Pancreas (tissue), 10 donors: ENCODE measurements at regions not wholly inside any gene's neighbourhood (a gene's known extent, or its start where the extent isn't known, plus 50 kb on each side); places are given as distances from the start of the nearest gene placed in this dataset.

Experiments
- ATAC-seq, 4 donors: fragments of 200-7000 bp; cut with Tn5 transposase; one replicate each; pipeline versions ENCODE4 v1.8.0 to v1.9.1; 2020; ENCODE audit warnings: mild to moderate bottlenecking in 4 of 4, moderate library complexity in 4 of 4
- DNase-seq, 6 donors: peaks; one replicate each; pipeline ENCODE4 v3.0.0-alpha.2; 2020
- FAIRE-seq: peaks from 2 replicates; lab custom pipeline; 2012; peaks lifted over from hg19 to GRCh38; lab: Jason Lieb, UNC
- H3K27ac ChIP-seq, 4 donors: fragments of 200-600 bp; sonication (generic); 1 replicate in 3 of 4; 2 replicates in 1 of 4; pipeline versions ENCODE4 v1.5.0 to v1.8.0; 2020
- H3K27me3 ChIP-seq, 4 donors: fragments of 200-600 bp; one replicate each; pipeline ENCODE4 v1.8.0; 2021
- H3K36me3 ChIP-seq, 3 donors: fragments of 200-600 bp; sonication (generic) in 1 of 3; one replicate each; pipeline versions ENCODE4 v1.5.0 to v1.8.0; 2020 to 2021
- H3K4me1 ChIP-seq, 3 donors: fragments of 200-600 bp; one replicate each; pipeline ENCODE4 v1.8.0; 2021
- H3K4me3 ChIP-seq, 4 donors: fragments of 200-600 bp; sonication (generic) in 2 of 4; one replicate each; pipeline versions ENCODE4 v1.5.0 to v1.8.0; 2020 to 2021
- H3K9me3 ChIP-seq, 4 donors: fragments of 200-600 bp; one replicate each; pipeline ENCODE4 v1.8.0; 2021
- WGBS, 2 donors: extraction: QIAGEN DNeasy Blood & Tissue Kit; methylation state at CpG; one replicate each; pipeline ENCODE4 v1.1.7; 2013; 5-methylcytosine and 5-hydroxymethylcytosine counted together
- intact Hi-C, 3 donors: fragments of 100-400 bp; cut with DNase I; formaldehyde crosslinking; loops; one replicate each; pipeline versions ENCODE4 v1.11.1 to v1.14.2; 2022
- TF ChIP-seq, protein P1 (sequence below), 4 donors: fragments of 200-600 bp; sonication (generic) in 3 of 4; IDR thresholded peaks; one replicate each; pipeline versions ENCODE4 v1.5.0 to v1.8.0; 2021; ENCODE audit warnings: antibody characterized with exemption in 4 of 4
- donor health status: healthy with polysubstance abuse.
- donor health status: DM: no; HTN: no; CAD: no; lungs with moderate emphysema.
- donor health status: DM: no; HTN: no; CAD: no.
- donor health status: control.
- donor health status: control.
- donor health status: Bipolar disorder and iron deficiency.
- donor health status: DM: yes; HTN: yes; CAD: no.
- donor health status: DM: no; HTN: no; CAD: no.
- donor health status: DM: no; HTN: no; CAD: no.
- donor health status: DM: yes; HTN: yes; CAD: no.

DNA sequence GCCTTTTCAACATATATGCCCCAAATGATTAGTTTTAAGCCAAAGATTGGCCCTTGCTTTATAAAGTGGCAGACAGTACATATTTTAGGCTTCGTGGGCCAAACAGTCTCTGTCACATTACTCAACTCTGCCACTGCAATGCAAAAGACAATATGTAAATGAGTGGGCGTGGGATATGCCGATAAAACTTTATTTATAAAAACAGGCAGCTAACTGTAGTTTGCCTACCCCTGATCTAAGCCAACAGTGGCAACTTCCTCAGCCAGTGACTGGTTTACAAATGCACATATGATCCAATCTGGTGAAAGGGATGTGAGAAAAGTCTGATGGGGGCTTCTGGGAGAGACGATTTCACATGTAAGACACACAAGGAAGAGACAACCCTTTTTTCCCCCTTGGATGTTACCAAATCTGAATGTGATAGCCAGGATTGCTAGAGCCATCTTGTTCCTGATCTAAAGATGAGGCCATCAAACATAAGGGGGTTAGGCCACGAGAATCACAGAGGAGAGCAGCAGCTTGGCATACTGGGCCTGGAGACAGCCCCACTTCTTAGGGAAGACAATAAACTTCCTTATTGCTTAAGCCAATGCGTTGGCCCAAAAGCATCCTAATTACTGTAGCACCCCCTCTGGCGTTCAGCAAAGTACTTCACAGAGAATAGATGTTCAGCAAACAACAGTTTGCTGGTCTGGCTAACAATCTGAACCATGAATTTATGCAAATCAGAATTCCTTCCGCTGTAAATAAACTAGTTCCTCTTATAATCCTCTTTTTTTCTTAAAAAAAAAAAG is 75.2 kb upstream of the TMCC3 start:
- Histone ChIP-seq H3K4me3 (no peak overlapping the region), H3K36me3 (no peaks in the 10 kb centered on the region), H3K27ac (no peak overlapping the region), H3K4me1 (no peaks in the 10 kb centered on the region), H3K9me3 (no peaks in the 10 kb centered on the region), H3K27me3 (no peaks in the 10 kb centered on the region)
- peak in 2 of 4 donors; percentile 49 to 57 for ATAC-seq
- intact Hi-C loops = no loop called here
- 66 to 71% methylated on average over 8 of the region's 8 CpGs for WGBS, 2 donors
- FAIRE-seq = no peak
- no peak for DNase-seq
- TF ChIP-seq, protein P1, sequence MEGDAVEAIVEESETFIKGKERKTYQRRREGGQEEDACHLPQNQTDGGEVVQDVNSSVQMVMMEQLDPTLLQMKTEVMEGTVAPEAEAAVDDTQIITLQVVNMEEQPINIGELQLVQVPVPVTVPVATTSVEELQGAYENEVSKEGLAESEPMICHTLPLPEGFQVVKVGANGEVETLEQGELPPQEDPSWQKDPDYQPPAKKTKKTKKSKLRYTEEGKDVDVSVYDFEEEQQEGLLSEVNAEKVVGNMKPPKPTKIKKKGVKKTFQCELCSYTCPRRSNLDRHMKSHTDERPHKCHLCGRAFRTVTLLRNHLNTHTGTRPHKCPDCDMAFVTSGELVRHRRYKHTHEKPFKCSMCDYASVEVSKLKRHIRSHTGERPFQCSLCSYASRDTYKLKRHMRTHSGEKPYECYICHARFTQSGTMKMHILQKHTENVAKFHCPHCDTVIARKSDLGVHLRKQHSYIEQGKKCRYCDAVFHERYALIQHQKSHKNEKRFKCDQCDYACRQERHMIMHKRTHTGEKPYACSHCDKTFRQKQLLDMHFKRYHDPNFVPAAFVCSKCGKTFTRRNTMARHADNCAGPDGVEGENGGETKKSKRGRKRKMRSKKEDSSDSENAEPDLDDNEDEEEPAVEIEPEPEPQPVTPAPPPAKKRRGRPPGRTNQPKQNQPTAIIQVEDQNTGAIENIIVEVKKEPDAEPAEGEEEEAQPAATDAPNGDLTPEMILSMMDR (IDR thresholded peaks at IDR 0.05) = no peak

DNA sequence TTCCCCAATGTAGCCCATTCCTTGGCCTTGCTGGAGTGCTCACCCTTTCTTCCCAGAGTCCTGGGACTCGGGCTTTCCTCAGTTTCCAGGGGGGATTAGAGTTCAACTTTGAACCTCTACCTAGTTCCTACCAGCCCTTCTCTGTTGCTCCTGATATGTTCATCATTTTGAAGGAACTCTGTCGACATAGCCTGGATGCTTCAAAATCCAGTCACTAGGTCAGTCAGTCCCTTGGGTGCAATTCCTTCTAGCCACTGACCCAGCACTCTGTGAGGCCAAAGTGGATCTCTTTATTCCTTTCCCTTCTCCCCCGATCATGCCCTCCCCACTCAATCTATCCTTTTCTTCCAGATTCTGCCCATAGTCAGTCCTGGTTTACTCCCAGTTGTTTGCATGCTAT is 72.3 kb upstream of the TMCC3 start:
- Histone ChIP-seq H3K4me1 (no peaks in the 10 kb centered on the region), H3K36me3 (no peaks in the 10 kb centered on the region), H3K27me3 (no peaks in the 10 kb centered on the region), H3K4me3 (no peak overlapping the region), H3K27ac (no peak overlapping the region), H3K9me3 (no peaks in the 10 kb centered on the region)
- FAIRE-seq (no peak), ATAC-seq (no peak), DNase-seq (no peak)
- TF ChIP-seq, protein P1 (IDR thresholded peaks at IDR 0.05) = no peak
- WGBS, 2 donors = 71 to 86% methylated on average over 3 of the region's 3 CpGs
- intact Hi-C loops = no loop called here

DNA sequence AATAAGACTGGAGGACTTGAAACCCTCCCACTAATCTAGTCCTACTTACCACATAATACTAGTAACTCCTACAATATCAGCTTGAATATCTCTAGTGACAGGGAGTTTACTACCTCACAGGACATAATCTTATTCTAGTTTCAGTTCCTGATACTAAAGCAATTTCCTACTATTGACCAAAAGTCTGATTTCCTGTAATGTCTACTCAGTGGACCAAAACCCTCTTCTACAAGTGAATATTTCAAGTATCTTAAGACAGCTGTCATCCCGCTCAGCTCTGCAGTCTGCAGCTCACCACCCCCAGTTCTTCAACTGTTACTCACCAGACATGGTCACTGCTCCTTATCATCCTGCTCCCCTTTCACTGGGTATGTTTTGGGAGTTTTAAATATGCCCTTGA is 70.8 kb upstream of the TMCC3 start:
- ATAC-seq (no peak), FAIRE-seq (no peak), DNase-seq (no peak)
- no peaks in the 10 kb centered on the region for H3K4me1 ChIP-seq
- H3K27me3 ChIP-seq = no peaks in the 10 kb centered on the region
- no peaks in the 10 kb centered on the region for H3K9me3 ChIP-seq
- intact Hi-C loops = no loop called here
- no peak overlapping the region for H3K27ac ChIP-seq
- TF ChIP-seq, protein P1 (IDR thresholded peaks at IDR 0.05) = no peak
- WGBS, 2 donors = 99 to 100% methylated on average over 1 of the region's 1 CpG
- H3K36me3 ChIP-seq = no peaks in the 10 kb centered on the region
- H3K4me3 ChIP-seq = no peak overlapping the region

DNA sequence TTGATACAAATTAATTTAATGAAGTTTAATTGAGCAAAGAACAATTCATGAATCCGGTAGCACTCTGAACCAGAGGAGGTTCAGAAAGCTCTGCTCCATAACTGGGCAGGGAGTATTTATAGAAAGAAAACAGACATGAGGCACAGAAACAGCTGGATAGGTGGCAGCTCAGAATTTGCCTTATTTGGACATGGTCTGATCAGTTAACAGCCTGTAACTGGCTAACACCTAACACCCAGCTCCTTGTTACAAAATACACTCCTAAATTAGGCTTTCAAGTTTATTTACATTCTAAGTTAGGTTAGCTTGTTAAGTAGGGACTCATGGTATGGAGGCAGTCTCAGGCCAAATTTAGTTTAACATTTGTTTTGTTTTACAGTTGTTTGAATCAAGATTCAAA is 67.8 kb upstream of the TMCC3 start:
- FAIRE-seq (no peak), ATAC-seq (peak in 1 of 4 donors; percentile 33), DNase-seq (no peak)
- H3K4me1 ChIP-seq = no peaks in the 10 kb centered on the region
- no peak overlapping the region for H3K4me3 ChIP-seq
- intact Hi-C loops = no loop called here
- TF ChIP-seq, protein P1 (IDR thresholded peaks at IDR 0.05) = no peak
- no peaks in the 10 kb centered on the region for H3K36me3 ChIP-seq
- WGBS, 2 donors = 70 to 88% methylated on average over 1 of the region's 1 CpG
- no peaks in the 10 kb centered on the region for H3K27me3 ChIP-seq
- H3K9me3 ChIP-seq = no peaks in the 10 kb centered on the region
- no peak overlapping the region for H3K27ac ChIP-seq

DNA sequence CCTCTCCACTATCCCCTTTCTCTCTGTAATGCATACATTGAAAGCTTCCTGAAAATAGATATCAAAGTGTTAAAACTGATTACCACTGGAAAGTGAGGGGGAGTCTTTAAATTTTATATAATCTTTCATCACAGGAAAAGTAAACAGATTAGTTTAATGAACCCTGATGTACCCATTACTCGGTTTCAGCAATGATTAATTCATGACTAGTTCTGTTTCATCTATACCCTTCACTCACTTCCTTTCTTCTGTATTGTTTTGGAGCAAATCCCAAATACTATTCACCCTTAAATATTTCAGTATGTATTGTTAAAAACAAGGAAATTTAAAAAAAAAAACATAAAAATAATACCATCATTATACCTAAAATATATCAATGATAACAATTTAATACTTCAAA is 67.3 kb upstream of the TMCC3 start:
- Histone ChIP-seq H3K9me3 (no peaks in the 10 kb centered on the region), H3K4me3 (no peak overlapping the region), H3K36me3 (no peaks in the 10 kb centered on the region), H3K27me3 (no peaks in the 10 kb centered on the region), H3K27ac (no peak overlapping the region), H3K4me1 (no peaks in the 10 kb centered on the region)
- ATAC-seq (no peak), FAIRE-seq (no peak), DNase-seq (no peak)
- intact Hi-C loops = no loop called here
- WGBS, 2 donors = 29 to 39% methylated on average over 1 of the region's 1 CpG
- TF ChIP-seq, protein P1 (IDR thresholded peaks at IDR 0.05) = no peak
